GM10266 (cell line): ENCODE measurements at regions not wholly inside any gene's neighbourhood (a gene's known extent, or its start where the extent isn't known, plus 50 kb on each side); places are given as distances from the start of the nearest gene placed in this dataset.

Experiments
- DNase-seq: peaks from one replicate; pipeline ENCODE4 v3.0.0; 2012; ENCODE audit errors: extremely low spot score
- TF ChIP-seq, protein P1 (sequence below): IDR thresholded peaks from 2 replicates; pipeline ENCODE4 v1.5.1; 2012; ENCODE audit warnings: mild to moderate bottlenecking, low read depth; ENCODE audit not compliant: control insufficient read depth, insufficient read depth; ENCODE audit errors: missing control alignments

DNA sequence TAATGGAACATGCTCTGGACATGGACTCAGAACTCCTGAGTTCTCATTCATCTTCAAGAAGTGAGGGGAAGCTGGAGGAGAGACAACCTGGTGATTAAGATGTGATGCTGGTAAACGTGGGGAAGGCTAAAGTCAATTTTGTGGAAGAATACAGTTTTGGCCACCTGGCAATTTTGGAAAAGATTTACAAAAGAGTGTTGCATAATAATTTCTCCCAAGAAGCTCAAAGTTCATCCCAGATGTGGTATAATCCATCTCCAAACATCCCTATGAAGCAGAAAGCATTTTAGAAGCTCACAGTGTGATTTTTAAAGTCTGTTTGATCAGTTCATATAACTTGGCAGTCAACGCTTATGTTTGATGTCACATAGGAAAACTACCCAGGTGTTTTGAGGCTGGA is 208.7 kb downstream of the LMX1A start:
- TF ChIP-seq, protein P1, sequence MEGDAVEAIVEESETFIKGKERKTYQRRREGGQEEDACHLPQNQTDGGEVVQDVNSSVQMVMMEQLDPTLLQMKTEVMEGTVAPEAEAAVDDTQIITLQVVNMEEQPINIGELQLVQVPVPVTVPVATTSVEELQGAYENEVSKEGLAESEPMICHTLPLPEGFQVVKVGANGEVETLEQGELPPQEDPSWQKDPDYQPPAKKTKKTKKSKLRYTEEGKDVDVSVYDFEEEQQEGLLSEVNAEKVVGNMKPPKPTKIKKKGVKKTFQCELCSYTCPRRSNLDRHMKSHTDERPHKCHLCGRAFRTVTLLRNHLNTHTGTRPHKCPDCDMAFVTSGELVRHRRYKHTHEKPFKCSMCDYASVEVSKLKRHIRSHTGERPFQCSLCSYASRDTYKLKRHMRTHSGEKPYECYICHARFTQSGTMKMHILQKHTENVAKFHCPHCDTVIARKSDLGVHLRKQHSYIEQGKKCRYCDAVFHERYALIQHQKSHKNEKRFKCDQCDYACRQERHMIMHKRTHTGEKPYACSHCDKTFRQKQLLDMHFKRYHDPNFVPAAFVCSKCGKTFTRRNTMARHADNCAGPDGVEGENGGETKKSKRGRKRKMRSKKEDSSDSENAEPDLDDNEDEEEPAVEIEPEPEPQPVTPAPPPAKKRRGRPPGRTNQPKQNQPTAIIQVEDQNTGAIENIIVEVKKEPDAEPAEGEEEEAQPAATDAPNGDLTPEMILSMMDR: no peak
- DNase-seq: no peak

DNA sequence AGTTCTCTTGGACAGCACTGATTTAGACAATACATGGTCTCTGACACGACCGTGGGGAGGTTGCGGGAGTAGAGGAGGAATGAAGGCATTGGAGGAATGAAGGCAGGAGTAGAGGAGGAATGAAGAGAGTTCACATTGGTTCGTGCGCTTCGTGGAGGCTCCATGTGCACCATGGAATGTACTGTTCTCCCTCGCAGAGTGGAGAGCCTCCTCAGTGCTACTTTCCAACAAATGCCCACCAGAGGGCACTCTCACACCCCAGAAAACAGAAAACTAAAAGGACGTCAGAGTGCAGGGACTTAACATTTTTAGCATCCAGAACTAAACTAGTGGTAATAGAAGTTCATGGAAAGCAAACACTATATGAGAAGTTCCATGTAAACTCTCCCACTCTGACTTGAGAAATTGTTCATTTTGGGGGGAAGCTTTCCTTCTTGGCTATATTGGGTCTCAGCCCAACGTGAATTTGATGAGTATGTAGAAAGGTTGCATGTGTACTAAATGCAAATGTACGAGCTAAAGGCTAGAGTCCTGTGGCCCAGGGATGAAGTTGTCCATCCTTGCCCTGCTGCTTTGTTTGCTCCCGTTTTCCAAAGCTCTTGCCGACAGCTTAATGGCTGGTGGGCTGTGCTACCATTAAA is 211.6 kb downstream of the LMX1A start:
- TF ChIP-seq, protein P1: peak; percentile 78
- peak; percentile 28 for DNase-seq

DNA sequence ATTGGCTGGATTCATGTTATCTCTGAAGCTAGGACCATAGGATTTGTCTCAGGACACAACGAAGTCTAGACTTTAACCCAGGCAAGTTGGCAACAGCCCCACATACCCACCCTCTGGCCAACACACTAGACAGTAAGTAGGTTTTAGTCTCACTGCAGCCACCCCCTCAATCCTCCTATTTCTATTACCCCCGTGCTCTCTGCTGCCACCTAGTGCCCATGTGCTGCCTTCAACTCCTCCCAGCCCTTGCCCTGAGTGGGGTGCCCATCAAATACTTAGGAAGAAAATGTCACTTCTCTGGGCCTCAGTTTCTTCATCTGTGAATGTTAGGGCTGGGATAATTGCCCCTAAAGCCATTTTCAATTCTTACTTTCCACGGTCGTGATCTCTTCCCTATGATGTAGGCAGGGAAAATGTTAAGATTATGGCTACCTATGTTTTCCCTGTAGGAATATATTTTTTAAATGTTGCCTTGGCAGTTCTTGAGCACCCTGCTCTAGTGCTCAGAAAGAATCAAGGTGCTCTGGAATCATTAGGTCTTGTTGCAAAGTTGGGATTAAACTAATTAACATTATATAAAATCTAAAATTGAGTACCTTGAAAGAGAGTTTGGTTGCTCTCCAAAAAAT is 213.0 kb downstream of the LMX1A start:
- DNase-seq: peak; percentile 13

DNA sequence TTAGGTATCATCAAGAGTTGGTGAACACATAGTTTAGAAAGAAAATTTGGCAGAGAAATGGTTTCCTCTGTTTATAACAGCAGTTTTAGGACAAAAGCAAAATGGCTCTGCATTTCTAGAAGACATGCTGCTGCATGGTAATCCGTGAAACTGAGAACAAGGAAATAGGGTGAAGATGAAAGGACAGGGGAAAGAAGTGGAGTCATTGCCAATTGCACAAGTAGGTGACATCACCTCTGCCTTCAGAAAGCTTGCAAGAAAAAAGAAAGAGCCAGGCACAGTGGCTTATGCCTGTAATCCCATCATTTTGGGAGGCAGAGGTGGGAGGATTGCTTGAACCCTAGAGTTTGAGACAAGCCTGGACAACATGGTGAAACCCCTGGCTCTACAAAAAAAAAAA is 217.6 kb downstream of the LMX1A start:
- no peak for DNase-seq
- TF ChIP-seq, protein P1: no peak

More for the DNA sequence above, 213.0 kb downstream of the LMX1A start:
- TF ChIP-seq, protein P1: peak; percentile 70

DNA sequence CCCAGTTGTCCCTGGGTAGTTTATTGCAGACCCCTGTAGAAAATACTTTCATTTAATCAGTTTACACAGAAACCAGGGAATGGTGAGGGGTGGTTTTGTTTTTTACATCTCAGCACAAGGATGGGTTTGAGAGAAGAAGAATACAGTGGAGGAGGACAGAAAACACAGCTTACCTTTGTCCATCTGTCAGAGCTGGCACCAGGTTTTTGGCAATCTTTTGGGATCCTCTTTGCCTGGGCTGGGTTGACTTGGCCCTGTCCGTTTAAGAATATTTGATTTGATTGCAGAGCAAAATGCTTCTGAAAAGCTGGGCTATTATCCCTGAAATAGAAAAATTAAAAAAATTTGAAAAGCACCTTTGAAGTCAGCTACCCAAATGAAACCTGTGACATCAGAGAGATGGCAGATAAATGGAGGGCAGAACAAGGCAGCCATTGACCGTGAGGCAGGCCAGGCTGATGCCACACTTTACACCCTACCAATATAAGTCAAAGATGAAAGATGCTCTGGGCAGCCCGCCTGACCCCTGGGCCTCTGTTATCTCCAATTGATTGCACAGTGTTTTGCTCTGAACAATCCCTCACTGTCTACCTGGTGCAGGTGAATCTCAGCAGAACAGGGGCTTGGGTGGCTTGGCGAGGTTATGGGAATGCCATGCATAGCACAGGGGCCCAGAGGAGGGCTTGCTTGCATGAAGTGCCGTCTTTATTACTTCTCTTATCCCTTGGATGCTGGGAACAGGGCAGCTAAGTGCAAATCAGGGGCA is 218.8 kb downstream of the LMX1A start:
- TF ChIP-seq, protein P1: no peak
- no peak for DNase-seq

DNA sequence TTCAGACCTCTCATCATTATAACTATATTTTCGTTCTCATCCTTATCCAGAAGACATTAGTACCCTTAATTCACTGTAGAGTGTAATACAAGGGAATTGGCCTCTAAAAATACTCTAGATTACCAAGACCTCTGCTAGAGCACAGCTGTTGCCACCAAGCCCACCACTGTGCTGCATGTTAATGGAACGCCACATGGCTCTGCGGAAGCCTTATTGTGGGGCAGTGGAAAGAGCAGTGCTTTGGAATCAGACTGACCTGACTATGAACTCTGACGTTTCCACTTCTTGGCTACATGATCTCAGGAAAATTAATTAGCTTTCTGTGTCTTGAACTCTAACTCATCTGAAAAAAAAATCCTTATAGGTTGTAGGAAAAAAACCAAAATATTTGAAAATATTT is 222.1 kb downstream of the LMX1A start:
- TF ChIP-seq, protein P1: no peak
- no peak for DNase-seq
